Endothelial cell of umbilical vein (primary cell): ENCODE measurements at regions not wholly inside any gene's neighbourhood (a gene's known extent, or its start where the extent isn't known, plus 50 kb on each side); places are given as distances from the start of the nearest gene placed in this dataset.

Experiments
- CTCF ChIP-seq, 2 donors: IDR thresholded peaks; 1 replicate in 1 of 2; 2 replicates in 1 of 2; pipeline ENCODE4 v1.5.1; 2011; ENCODE audit warnings: low read length in 2 of 2, mild to moderate bottlenecking in 2 of 2, moderate library complexity in 2 of 2, control low read depth in 1 of 2, inconsistent platforms in 1 of 2, low read depth in 1 of 2; ENCODE audit not compliant: insufficient read depth in 1 of 2; ENCODE audit errors: extremely low read depth in 1 of 2
- POLR2A ChIP-seq: IDR thresholded peaks from 2 replicates; pipeline ENCODE4 v1.6.1; 2012; ENCODE audit warnings: low read depth, mild to moderate bottlenecking, control low read depth, low read length
- POLR2AphosphoS5 ChIP-seq: IDR thresholded peaks from 2 replicates; pipeline ENCODE4 v1.6.1; 2012; ENCODE audit warnings: low read depth, mild to moderate bottlenecking, control low read depth, low read length, moderate library complexity; ENCODE audit not compliant: insufficient read depth

GRCh38 chr10:71083716-71083975 is 128.7 kb upstream of the UNC5B start:
- TF ChIP-seq POLR2A: no peak
- no peak for TF ChIP-seq POLR2AphosphoS5
- TF ChIP-seq CTCF (IDR thresholded peaks at IDR 0.05; ENCODE audit: extremely low read depth in 1 of 2, insufficient read depth in 1 of 2, low read depth in 1 of 2, low read length in 2 of 2): no peak
